Lung (tissue), 11 donors: ENCODE measurements at regions not wholly inside any gene's neighbourhood (a gene's known extent, or its start where the extent isn't known, plus 50 kb on each side); places are given as distances from the start of the nearest gene placed in this dataset.

ENCODE experiments used
- ATAC-seq: fragments of 200-7000 bp; cut with Tn5 transposase; one replicate; pipeline ENCODE4 v1.9.1; 2020; ENCODE audit warnings: moderate number of reproducible peaks; ENCODE audit not compliant: insufficient read depth, low FRiP score
- DNase-seq, 3 donors: peaks; one replicate each; pipeline ENCODE4 v3.0.0-alpha.2; 2013 to 2017
- H3K27ac ChIP-seq, 2 donors: one replicate each; pipeline ENCODE4 v1.5.1; 2013; ENCODE audit warnings: mild to moderate bottlenecking in 2 of 2, moderate library complexity in 2 of 2, control low read depth in 1 of 2, inconsistent platforms in 1 of 2, low read depth in 1 of 2, low read length in 1 of 2
- H3K27me3 ChIP-seq, 3 donors: one replicate each; pipeline ENCODE4 v1.5.1; 2013; ENCODE audit warnings: low read length in 2 of 3; ENCODE audit not compliant: control insufficient read depth in 3 of 3, insufficient read depth in 3 of 3
- H3K36me3 ChIP-seq, 4 donors: one replicate each; pipeline ENCODE4 v1.5.1; 2013; ENCODE audit warnings: low read length in 4 of 4, mild to moderate bottlenecking in 1 of 4, moderate library complexity in 1 of 4; ENCODE audit not compliant: control insufficient read depth in 4 of 4, insufficient read depth in 4 of 4
- H3K4me1 ChIP-seq, 5 donors: one replicate each; pipeline ENCODE4 v1.5.1; 2013; ENCODE audit warnings: low read length in 5 of 5, mild to moderate bottlenecking in 2 of 5, moderate library complexity in 1 of 5; ENCODE audit not compliant: control insufficient read depth in 5 of 5, insufficient read depth in 5 of 5
- H3K4me3 ChIP-seq: one replicate; pipeline ENCODE4 v1.5.1; 2013; ENCODE audit warnings: mild to moderate bottlenecking, control low read depth, moderate library complexity
- H3K9ac ChIP-seq, 2 donors: one replicate each; pipeline ENCODE4 v1.5.1; 2013; ENCODE audit warnings: low read length in 2 of 2, control low read depth in 1 of 2; ENCODE audit not compliant: insufficient read depth in 1 of 2
- H3K9me3 ChIP-seq, 4 donors: one replicate each; pipeline ENCODE4 v1.5.1; 2013; ENCODE audit warnings: low read length in 3 of 4, mild to moderate bottlenecking in 1 of 4, moderate library complexity in 1 of 4; ENCODE audit not compliant: control insufficient read depth in 4 of 4, insufficient read depth in 3 of 4
- WGBS, 2 donors: extraction: QIAGEN DNeasy Blood & Tissue Kit; methylation state at CpG; one replicate each; pipeline ENCODE4 v1.1.7; 2013; 5-methylcytosine and 5-hydroxymethylcytosine counted together
- TF ChIP-seq, protein P1 (sequence below): IDR thresholded peaks from 2 replicates; pipeline ENCODE4 v1.5.1; 2012; ENCODE audit warnings: mild to moderate bottlenecking; ENCODE audit errors: control extremely low read depth, extremely low read depth
- donor health status: control.
- donor health status: control.
- donor health status: Bipolar disorder and iron deficiency.
- donor health status: healthy.
- donor health status: DM: yes; HTN: yes; CAD: no.

GRCh38 chr3:43159876-43160255 lies 54.0 kb upstream of the POMGNT2 start:
- no peak overlapping the region for H3K27ac ChIP-seq
- no peak overlapping the region for H3K4me3 ChIP-seq
- H3K9me3 ChIP-seq: no peaks in the 10 kb centered on the region
- ATAC-seq: no peak
- H3K4me1 ChIP-seq: peaks cover 0 to 13% (median 8%) of the 10 kb centered on the region in 5 donors
- DNase-seq: no peak
- no peak overlapping the region for H3K9ac ChIP-seq
- WGBS, 2 donors: 78 to 95% methylated on average over 3 of the region's 3 CpGs
- TF ChIP-seq, protein P1, sequence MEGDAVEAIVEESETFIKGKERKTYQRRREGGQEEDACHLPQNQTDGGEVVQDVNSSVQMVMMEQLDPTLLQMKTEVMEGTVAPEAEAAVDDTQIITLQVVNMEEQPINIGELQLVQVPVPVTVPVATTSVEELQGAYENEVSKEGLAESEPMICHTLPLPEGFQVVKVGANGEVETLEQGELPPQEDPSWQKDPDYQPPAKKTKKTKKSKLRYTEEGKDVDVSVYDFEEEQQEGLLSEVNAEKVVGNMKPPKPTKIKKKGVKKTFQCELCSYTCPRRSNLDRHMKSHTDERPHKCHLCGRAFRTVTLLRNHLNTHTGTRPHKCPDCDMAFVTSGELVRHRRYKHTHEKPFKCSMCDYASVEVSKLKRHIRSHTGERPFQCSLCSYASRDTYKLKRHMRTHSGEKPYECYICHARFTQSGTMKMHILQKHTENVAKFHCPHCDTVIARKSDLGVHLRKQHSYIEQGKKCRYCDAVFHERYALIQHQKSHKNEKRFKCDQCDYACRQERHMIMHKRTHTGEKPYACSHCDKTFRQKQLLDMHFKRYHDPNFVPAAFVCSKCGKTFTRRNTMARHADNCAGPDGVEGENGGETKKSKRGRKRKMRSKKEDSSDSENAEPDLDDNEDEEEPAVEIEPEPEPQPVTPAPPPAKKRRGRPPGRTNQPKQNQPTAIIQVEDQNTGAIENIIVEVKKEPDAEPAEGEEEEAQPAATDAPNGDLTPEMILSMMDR: no peak
- H3K36me3 ChIP-seq: no peaks in the 10 kb centered on the region
- no peaks in the 10 kb centered on the region for H3K27me3 ChIP-seq

DNA sequence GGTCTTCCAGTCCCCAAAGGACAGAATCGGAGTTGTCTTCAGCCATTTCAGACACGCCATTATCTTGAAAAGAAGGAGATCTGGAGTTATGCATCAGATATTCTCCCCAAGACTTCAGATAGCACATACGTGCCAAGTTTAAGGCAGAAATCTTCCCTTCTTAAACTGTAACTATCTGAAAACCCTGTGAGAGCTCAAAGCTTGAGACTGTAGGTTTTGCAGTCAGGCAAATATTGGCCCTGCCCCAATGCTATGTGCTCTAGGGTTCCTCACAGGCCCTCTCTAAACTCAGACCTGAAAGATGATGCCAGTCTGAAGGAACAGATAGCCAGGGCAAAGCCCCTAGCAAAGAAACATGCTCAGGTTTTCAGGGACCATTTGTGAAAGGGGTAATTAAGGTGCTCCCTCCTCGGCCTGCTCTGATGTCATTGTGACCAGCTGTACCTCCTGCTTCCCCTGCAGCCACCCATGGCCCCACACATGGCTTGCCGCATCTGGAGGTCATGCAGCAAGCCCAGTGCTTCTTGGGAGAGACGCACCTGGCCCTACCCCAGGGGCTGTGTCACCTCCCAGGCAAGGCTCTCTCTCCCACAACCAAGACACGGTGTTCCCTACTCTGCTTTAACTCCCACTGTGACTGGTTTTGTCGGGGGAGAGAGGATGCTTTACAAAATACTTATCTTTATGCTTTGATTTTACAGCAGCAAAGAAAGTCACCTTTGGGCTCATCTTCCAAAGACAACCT lies 53.4 kb upstream of the POMGNT2 start:
- Histone ChIP-seq H3K27ac (no peak overlapping the region), H3K27me3 (no peaks in the 10 kb centered on the region), H3K9ac (no peak overlapping the region), H3K36me3 (no peaks in the 10 kb centered on the region), H3K9me3 (no peaks in the 10 kb centered on the region), H3K4me1 (peaks cover 0 to 13% (median 9%) of the 10 kb centered on the region in 5 donors), H3K4me3 (no peak overlapping the region)
- 82 to 93% methylated on average over 8 of the region's 8 CpGs for WGBS, 2 donors
- ATAC-seq (no peak), DNase-seq (no peak)
- TF ChIP-seq, protein P1: no peak

DNA sequence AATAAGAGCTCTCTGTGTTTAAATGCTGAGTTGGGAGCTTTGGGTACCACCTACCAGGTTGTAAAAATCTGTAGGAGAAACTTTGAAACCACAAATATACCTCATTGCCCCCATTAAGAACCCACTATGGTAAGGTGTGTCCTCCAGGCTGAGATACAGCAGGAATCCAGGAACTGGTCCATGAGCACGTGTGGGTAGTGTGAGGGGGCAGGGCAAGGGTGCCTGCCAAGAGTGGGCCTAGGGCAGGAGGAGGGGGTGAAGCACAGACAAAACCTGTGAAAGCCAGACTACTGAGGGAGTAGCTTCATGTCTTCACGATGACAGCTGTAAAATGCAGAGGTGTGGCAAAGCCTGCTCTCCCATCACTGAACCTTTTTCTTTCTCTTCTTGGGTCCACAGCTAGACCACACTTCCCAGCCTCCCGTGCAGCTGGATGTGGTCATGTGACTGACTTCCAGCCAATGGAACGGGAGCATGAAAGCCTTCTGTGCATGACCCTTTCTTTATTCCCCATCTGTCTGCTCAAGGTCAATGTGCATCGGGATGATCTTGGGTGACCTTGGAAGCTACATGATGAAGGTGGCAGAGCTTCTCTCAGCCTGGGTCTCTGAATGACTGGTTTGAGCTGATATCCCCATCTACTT lies 51.1 kb upstream of the POMGNT2 start:
- H3K9ac ChIP-seq: no peak overlapping the region
- H3K4me3 ChIP-seq: no peak overlapping the region
- peaks cover 0 to 25% (median 11%) of the 10 kb centered on the region in 5 donors for H3K4me1 ChIP-seq
- H3K27ac ChIP-seq: no peak overlapping the region
- TF ChIP-seq, protein P1: no peak
- no peaks in the 10 kb centered on the region for H3K27me3 ChIP-seq
- WGBS, 2 donors: 82 to 89% methylated on average over 5 of the region's 5 CpGs
- H3K9me3 ChIP-seq: no peaks in the 10 kb centered on the region
- no peak for ATAC-seq
- H3K36me3 ChIP-seq: no peaks in the 10 kb centered on the region
- DNase-seq: no peak
